Natural killer cell (primary cell): ENCODE measurements at regions not wholly inside any gene's neighbourhood (a gene's known extent, or its start where the extent isn't known, plus 50 kb on each side); places are given as distances from the start of the nearest gene placed in this dataset.
"Not testable (repeated sequence)": the region's sequence is repeated elsewhere in the genome, so short reads cannot be mapped to it uniquely, and the experiment has no call there.

Experiments used
- ATAC-seq, 3 donors: fragments of 150-1000 bp in 2 of 3; fragments of 200-7000 bp in 1 of 3; cut with Tn5 transposase; 1 replicate in 1 of 3; 2 replicates in 2 of 3; pipeline ENCODE4 v1.10.0; 2021; ENCODE audit warnings: mild to moderate bottlenecking in 2 of 3, moderate library complexity in 2 of 3
- DNase-seq, 2 donors: peaks; one replicate each; pipeline versions ENCODE4 v3.0.0 to v3.0.0-alpha.2; 2013 to 2021; ENCODE audit warnings: mixed read lengths in 1 of 2
- H3K27ac ChIP-seq: one replicate; pipeline ENCODE4 v1.5.1; 2013; ENCODE audit warnings: mild to moderate bottlenecking, low read length
- H3K27me3 ChIP-seq: one replicate; pipeline ENCODE4 v1.6.1; 2013; ENCODE audit warnings: low read length; ENCODE audit not compliant: control insufficient read depth, insufficient read depth
- H3K36me3 ChIP-seq: one replicate; pipeline ENCODE4 v1.6.1; 2013; ENCODE audit warnings: low read length; ENCODE audit not compliant: control insufficient read depth, insufficient read depth
- H3K4me1 ChIP-seq: one replicate; pipeline ENCODE4 v1.6.1; 2013; ENCODE audit warnings: low read length; ENCODE audit not compliant: control insufficient read depth, insufficient read depth
- H3K4me3 ChIP-seq: one replicate; pipeline ENCODE4 v1.5.1; 2013; ENCODE audit warnings: low read length
- H3K9me3 ChIP-seq: one replicate; pipeline ENCODE4 v1.6.1; 2013; ENCODE audit warnings: low read length; ENCODE audit not compliant: control insufficient read depth, insufficient read depth
- H3K27ac Mint-ChIP-seq, 2 donors: one replicate each; pipeline ENCODE4 v1.8.0; 2022; ENCODE audit warnings: mild to moderate bottlenecking in 2 of 2, mixed read lengths in 2 of 2, moderate library complexity in 1 of 2
- H3K27me3 Mint-ChIP-seq, 2 donors: one replicate each; pipeline ENCODE4 v1.8.0; 2022; ENCODE audit warnings: low read depth in 2 of 2, mixed read lengths in 2 of 2
- H3K36me3 Mint-ChIP-seq: one replicate; pipeline ENCODE4 v1.8.0; 2022; ENCODE audit warnings: mixed read lengths
- H3K4me1 Mint-ChIP-seq, 2 donors: one replicate each; pipeline ENCODE4 v1.8.0; 2022; ENCODE audit warnings: mixed read lengths in 2 of 2
- H3K4me3 Mint-ChIP-seq: one replicate; pipeline ENCODE4 v1.8.0; 2022; ENCODE audit warnings: mild to moderate bottlenecking, moderate library complexity, mixed read lengths
- H3K9me3 Mint-ChIP-seq, 2 donors: one replicate each; pipeline ENCODE4 v1.8.0; 2022; ENCODE audit warnings: mixed read lengths in 2 of 2
- whole genome bisulfite sequencing: methylation state at CpG from one replicate; pipeline ENCODE4 v1.1.7; 2013; ENCODE audit warnings: missing lambda C conversion rate; ENCODE audit not compliant: insufficient coverage; 5-methylcytosine and 5-hydroxymethylcytosine counted together
- intact Hi-C: fragments of 100-400 bp; cut with micrococcal nuclease; formaldehyde crosslinking; loops from one replicate; pipeline ENCODE4 v1.14.2; 2022

DNA sequence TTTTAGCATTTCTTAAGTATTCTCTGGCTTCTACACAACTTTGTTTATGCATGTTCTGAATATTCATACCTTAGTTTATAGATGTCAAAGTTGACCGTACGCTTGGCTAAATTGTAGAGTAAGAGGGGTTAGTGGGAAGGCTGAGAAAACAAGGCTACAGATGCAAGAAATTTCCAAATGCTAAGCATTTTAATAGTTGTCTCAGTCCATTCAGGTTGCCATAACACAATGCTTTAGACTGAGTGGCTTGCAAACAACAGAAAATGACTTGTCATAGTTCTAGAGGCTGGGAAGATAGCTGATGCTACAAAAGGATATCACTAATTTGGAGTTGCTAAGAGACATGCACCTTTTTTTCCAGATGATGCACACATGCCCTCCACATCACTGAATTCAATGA, 53.0 kb upstream of the C1QTNF3 start:
- H3K27me3 ChIP-seq, H3K4me1 Mint-ChIP-seq, intact Hi-C loops, H3K9me3 ChIP-seq, H3K36me3 ChIP-seq, ATAC-seq, H3K4me3 Mint-ChIP-seq, DNase-seq, H3K27ac Mint-ChIP-seq, H3K36me3 Mint-ChIP-seq, H3K27me3 Mint-ChIP-seq, H3K9me3 Mint-ChIP-seq, H3K4me1 ChIP-seq, H3K4me3 ChIP-seq, H3K27ac ChIP-seq: not testable (repeated sequence)
- WGBS = no CpG with 5 or more reads among the region's 2 CpGs

DNA sequence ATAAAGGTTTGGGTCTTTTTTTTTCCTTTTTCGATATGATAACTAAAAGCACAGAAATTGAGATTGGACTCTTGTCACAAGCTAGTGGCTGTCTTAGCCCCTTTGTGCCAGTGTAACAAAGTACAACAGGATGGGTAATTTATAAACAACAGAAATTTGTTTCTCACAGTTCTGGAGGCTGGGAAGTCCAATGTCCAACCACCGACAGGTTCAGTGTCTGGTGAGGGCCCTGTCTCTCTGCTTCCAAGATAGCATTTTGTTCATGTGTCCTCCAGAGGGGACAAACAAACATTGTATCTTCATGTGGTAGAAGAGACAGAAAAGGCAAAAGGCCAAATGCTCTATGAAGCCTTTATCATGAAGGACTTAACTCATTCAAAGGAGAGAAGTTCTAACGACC, 56.9 kb upstream of the C1QTNF3 start:
- WGBS = no CpG with 5 or more reads among the region's 3 CpGs
- H3K27ac Mint-ChIP-seq, H3K27me3 ChIP-seq: not testable (repeated sequence)

DNA sequence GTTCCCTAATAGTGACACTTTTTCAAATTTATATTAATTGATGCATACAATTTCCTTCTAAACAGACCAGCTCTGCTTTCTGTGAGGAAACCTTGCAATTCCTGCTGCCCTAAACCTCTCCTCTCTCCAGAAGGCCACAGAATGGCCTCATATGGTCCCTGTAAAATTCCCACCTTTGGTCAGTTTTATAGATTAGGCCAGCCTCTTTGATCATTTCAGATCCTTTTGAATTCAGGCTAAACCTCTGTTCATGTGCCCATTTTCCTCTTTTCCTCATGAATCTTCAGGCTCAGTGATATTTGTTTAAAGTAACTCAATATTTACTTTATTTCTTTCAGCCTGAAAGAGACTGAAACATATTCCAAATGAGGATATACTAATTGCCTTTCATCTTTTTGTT, 58.6 kb upstream of the C1QTNF3 start:
- ATAC-seq, H3K36me3 Mint-ChIP-seq, H3K27ac Mint-ChIP-seq, H3K9me3 ChIP-seq, H3K4me3 Mint-ChIP-seq, H3K27me3 ChIP-seq, H3K4me1 ChIP-seq, DNase-seq, H3K27ac ChIP-seq, intact Hi-C loops, H3K4me3 ChIP-seq, H3K27me3 Mint-ChIP-seq, H3K9me3 Mint-ChIP-seq, H3K4me1 Mint-ChIP-seq, H3K36me3 ChIP-seq: not testable (repeated sequence)

More for the DNA sequence above, 56.9 kb upstream of the C1QTNF3 start:
- H3K4me3 ChIP-seq, H3K4me3 Mint-ChIP-seq, H3K4me1 ChIP-seq, H3K36me3 Mint-ChIP-seq, intact Hi-C loops, H3K27ac ChIP-seq, H3K27me3 Mint-ChIP-seq, H3K4me1 Mint-ChIP-seq, ATAC-seq, DNase-seq, H3K36me3 ChIP-seq, H3K9me3 Mint-ChIP-seq, H3K9me3 ChIP-seq: not testable (repeated sequence)

DNA sequence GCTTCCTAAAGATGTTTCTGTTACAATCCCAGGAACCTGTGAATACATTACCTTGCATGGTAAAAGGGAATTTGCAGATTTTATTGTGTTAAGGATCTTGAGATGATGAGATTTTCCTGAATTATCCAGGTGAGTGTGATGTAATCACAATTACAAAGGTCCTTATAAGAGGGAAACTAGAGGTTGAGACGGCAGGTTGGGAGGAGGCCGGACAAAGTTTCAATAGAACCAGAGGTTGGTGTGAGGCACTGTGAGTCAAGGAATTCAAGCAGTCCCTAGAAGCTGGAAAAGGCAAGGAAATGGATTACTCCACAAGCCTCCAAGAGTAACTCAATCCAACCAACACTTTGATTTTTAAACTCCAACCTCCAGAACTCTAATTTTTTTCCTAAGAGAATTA, 65.9 kb upstream of the C1QTNF3 start:
- DNase-seq, H3K9me3 ChIP-seq, H3K4me1 Mint-ChIP-seq, H3K27ac ChIP-seq, H3K9me3 Mint-ChIP-seq, H3K4me3 ChIP-seq, H3K27me3 Mint-ChIP-seq, ATAC-seq, H3K36me3 Mint-ChIP-seq, H3K36me3 ChIP-seq, H3K4me1 ChIP-seq, H3K4me3 Mint-ChIP-seq, H3K27ac Mint-ChIP-seq, intact Hi-C loops, H3K27me3 ChIP-seq: not testable (repeated sequence)
- WGBS = no CpG with 5 or more reads among the region's 2 CpGs

- H3K27me3 ChIP-seq, intact Hi-C loops, H3K9me3 ChIP-seq, H3K4me1 Mint-ChIP-seq, H3K9me3 Mint-ChIP-seq, H3K36me3 Mint-ChIP-seq, ATAC-seq, H3K27ac ChIP-seq, H3K4me3 ChIP-seq, H3K27me3 Mint-ChIP-seq, H3K36me3 ChIP-seq, H3K4me3 Mint-ChIP-seq, DNase-seq, H3K27ac Mint-ChIP-seq, H3K4me1 ChIP-seq: not testable (repeated sequence)
- WGBS = 98% methylated on average over 2 of the region's 3 CpGs
Observed at GRCh38 chr5:34124280-34124679, 81.3 kb upstream of the C1QTNF3 start.

DNA sequence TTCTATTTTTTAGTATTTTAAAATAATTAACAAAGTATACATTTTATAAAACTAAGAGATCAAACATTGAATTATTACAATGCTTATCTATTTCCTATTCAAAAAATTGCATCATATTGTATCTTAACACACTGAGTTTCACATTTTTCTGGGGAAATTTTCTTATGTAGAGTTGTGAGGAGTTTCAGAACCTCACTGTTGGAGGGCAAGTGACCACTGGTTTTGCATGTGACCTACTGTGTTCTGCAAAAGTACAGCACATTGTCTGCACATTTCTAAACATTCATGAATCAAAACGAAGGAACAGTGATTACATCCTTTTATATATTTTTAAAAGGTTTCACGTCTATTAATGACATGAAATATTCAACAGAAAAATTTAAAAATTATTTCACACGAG, 82.3 kb upstream of the C1QTNF3 start:
- WGBS = no CpG with 5 or more reads among the region's 3 CpGs

GRCh38 chr5:34126741-34127140, 83.7 kb upstream of the C1QTNF3 start:
- 96% methylated on average over 3 of the region's 3 CpGs for WGBS
- H3K36me3 Mint-ChIP-seq, intact Hi-C loops: not testable (repeated sequence)

More for the DNA sequence above, 82.3 kb upstream of the C1QTNF3 start:
- DNase-seq, H3K4me1 Mint-ChIP-seq, H3K27me3 Mint-ChIP-seq, ATAC-seq, H3K27ac Mint-ChIP-seq, H3K27ac ChIP-seq, H3K36me3 ChIP-seq, H3K4me1 ChIP-seq, H3K4me3 Mint-ChIP-seq, H3K4me3 ChIP-seq, H3K9me3 ChIP-seq, H3K9me3 Mint-ChIP-seq, intact Hi-C loops, H3K27me3 ChIP-seq, H3K36me3 Mint-ChIP-seq: not testable (repeated sequence)

DNA sequence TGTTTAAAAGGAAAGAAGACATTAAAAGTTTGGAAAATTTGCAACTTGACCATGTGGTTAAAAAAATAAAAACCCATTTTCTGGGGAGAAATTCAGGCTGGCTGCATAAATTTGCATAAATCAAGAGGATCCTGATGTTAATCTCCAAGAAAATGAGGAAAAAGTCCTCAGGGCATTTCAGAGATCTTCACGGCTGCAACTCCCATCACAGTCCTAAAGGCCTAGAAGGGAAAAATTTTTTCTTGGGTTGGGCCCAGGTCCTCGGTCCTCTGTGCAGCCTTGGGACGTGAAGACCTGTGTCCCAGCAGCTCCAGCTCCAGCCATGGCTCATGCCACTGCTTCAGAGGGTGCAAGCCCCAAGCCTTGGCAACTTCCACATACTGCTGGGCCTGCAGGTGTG, 84.8 kb upstream of the C1QTNF3 start:
- H3K4me1 Mint-ChIP-seq, H3K27ac Mint-ChIP-seq, H3K4me3 ChIP-seq, intact Hi-C loops, H3K4me1 ChIP-seq, ATAC-seq, H3K9me3 Mint-ChIP-seq, H3K36me3 Mint-ChIP-seq, H3K36me3 ChIP-seq, H3K4me3 Mint-ChIP-seq, H3K27me3 ChIP-seq, H3K9me3 ChIP-seq, H3K27me3 Mint-ChIP-seq, H3K27ac ChIP-seq, DNase-seq: not testable (repeated sequence)
- 100% methylated on average over 3 of the region's 3 CpGs for WGBS

More at GRCh38 chr5:34126741-34127140, 83.7 kb upstream of the C1QTNF3 start:
- not testable (repeated sequence) for H3K9me3 Mint-ChIP-seq, H3K36me3 ChIP-seq, H3K9me3 ChIP-seq, DNase-seq, H3K4me1 ChIP-seq, H3K27me3 Mint-ChIP-seq, H3K4me3 Mint-ChIP-seq, H3K27ac ChIP-seq, H3K27ac Mint-ChIP-seq, H3K4me1 Mint-ChIP-seq, H3K27me3 ChIP-seq, H3K4me3 ChIP-seq
- peak in 1 of 3 donors; percentile 10 for ATAC-seq
